HepG2 (cell line): ENCODE measurements at regions not wholly inside any gene's neighbourhood (a gene's known extent, or its start where the extent isn't known, plus 50 kb on each side); places are given as distances from the start of the nearest gene placed in this dataset.

ENCODE experiments used
- ETV6 ChIP-seq: sonication (generic); formaldehyde crosslinking; conservative IDR thresholded peaks from 2 replicates; pipeline ENCODE4 v1.4.0; 2020; ENCODE audit warnings: missing genetic modification reagents
- TP53 ChIP-seq: sonication (generic); formaldehyde crosslinking; conservative IDR thresholded peaks from 2 replicates; pipeline ENCODE4 v1.4.0; 2020; ENCODE audit warnings: missing genetic modification reagents

DNA sequence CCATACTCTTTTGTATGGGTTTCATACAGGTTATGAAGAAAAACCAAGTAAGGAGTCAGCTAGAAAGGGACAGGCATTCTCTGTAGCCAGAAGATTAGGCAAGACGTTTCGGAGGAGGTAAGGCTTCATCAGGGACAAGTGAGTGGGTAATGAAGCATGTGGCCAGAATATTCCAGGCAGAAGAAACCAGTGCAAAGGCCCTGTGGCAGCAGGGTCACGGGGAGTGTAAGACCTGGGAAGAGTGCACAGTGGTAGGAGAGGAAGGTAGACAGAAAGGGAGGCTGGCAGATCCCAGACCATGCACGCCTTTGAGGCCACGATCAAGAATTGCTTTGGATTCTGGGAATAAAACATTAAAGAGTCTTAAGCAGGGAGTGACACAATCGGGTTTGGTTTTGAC is 177.6 kb downstream of the MIAT start:
- TF ChIP-seq TP53 (CRISPR knock-in tag) (no peak), ETV6 (no peak)
